CD14-positive monocyte (primary cell): ENCODE measurements at regions not wholly inside any gene's neighbourhood (a gene's known extent, or its start where the extent isn't known, plus 50 kb on each side); places are given as distances from the start of the nearest gene placed in this dataset.
"Not testable (repeated sequence)": the region's sequence is repeated elsewhere in the genome, so short reads cannot be mapped to it uniquely, and the experiment has no call there.

Source experiments
- DNase-seq, 3 donors: peaks; one replicate each; pipeline ENCODE4 v3.0.0-alpha.2; 2011 to 2022
- H2AFZ ChIP-seq: 2 replicates; pipeline ENCODE4 v1.6.0; 2012; ENCODE audit warnings: mild to moderate bottlenecking, low read depth, low read length, inconsistent platforms; ENCODE audit not compliant: insufficient read depth, poor library complexity, severe bottlenecking
- H3K27ac ChIP-seq, 2 donors: 1 replicate in 1 of 2; 2 replicates in 1 of 2; pipeline ENCODE4 v1.5.1; 2012 to 2013; ENCODE audit warnings: low read length in 2 of 2, control low read depth in 1 of 2, inconsistent platforms in 1 of 2, low read depth in 1 of 2, mild to moderate bottlenecking in 1 of 2
- H3K27me3 ChIP-seq, 2 donors: one replicate each; pipeline versions ENCODE4 v1.6.0 to v1.6.1; 2011 to 2013; ENCODE audit warnings: low read length in 2 of 2; ENCODE audit not compliant: control insufficient read depth in 2 of 2, insufficient read depth in 2 of 2
- H3K36me3 ChIP-seq, 2 donors: replicated peaks in 1 of 2; 1 replicate in 1 of 2; 2 replicates in 1 of 2; pipeline versions ENCODE4 v1.5.1 to v1.6.1; 2012 to 2013; ENCODE audit warnings: low read length in 2 of 2, control low read depth in 1 of 2, inconsistent platforms in 1 of 2, mild to moderate bottlenecking in 1 of 2; ENCODE audit not compliant: insufficient read depth in 2 of 2, control insufficient read depth in 1 of 2
- H3K4me1 ChIP-seq, 2 donors: 1 replicate in 1 of 2; 2 replicates in 1 of 2; pipeline versions ENCODE4 v1.5.1 to v1.6.1; 2012 to 2013; ENCODE audit warnings: low read length in 2 of 2, control low read depth in 1 of 2, inconsistent platforms in 1 of 2, mild to moderate bottlenecking in 1 of 2, moderate library complexity in 1 of 2; ENCODE audit not compliant: insufficient read depth in 2 of 2, control insufficient read depth in 1 of 2
- H3K4me2 ChIP-seq: replicated peaks from 2 replicates; pipeline ENCODE3; 2012; ENCODE audit warnings: low read length, moderate library complexity, mild to moderate bottlenecking; ENCODE audit not compliant: poor library complexity, severe bottlenecking; ENCODE audit errors: extremely low read depth
- H3K4me3 ChIP-seq, 3 experiments: fragments of 200-600 bp in 1 of 3; sonication (generic) in 1 of 3; replicated peaks in 1 of 3; 1 replicate in 2 of 3; 2 replicates in 1 of 3; pipeline ENCODE4 v1.5.1; 2011 to 2013; ENCODE audit warnings: low read length in 3 of 3, mild to moderate bottlenecking in 3 of 3, control low read depth in 2 of 3, low read depth in 2 of 3, inconsistent platforms in 1 of 3, moderate library complexity in 1 of 3
- H3K79me2 ChIP-seq: 2 replicates; pipeline ENCODE4 v1.6.0; 2012; ENCODE audit warnings: mild to moderate bottlenecking, control low read depth, inconsistent platforms, low read length, moderate library complexity; ENCODE audit not compliant: insufficient read depth
- H3K9ac ChIP-seq: 2 replicates; pipeline ENCODE4 v1.6.0; 2017; ENCODE audit warnings: low read length, mild to moderate bottlenecking; ENCODE audit not compliant: insufficient read depth, poor library complexity, severe bottlenecking
- H3K9me3 ChIP-seq, 2 donors: replicated peaks in 1 of 2; 1 replicate in 1 of 2; 2 replicates in 1 of 2; pipeline versions ENCODE4 v1.5.1 to v1.6.1; 2012 to 2013; ENCODE audit warnings: low read length in 2 of 2, control low read depth in 1 of 2; ENCODE audit not compliant: control insufficient read depth in 1 of 2, insufficient read depth in 1 of 2
- H4K20me1 ChIP-seq: 2 replicates; pipeline ENCODE4 v1.6.0; 2012; ENCODE audit warnings: mild to moderate bottlenecking, low read length, control low read depth, moderate library complexity; ENCODE audit not compliant: insufficient read depth
- H3K27ac Mint-ChIP-seq, 7 donors: one replicate each; pipeline ENCODE4 v1.8.0; 2020; ENCODE audit warnings: mild to moderate bottlenecking in 7 of 7, mixed read lengths in 7 of 7, moderate library complexity in 6 of 7, inconsistent platforms in 2 of 7
- H3K27me3 Mint-ChIP-seq, 3 donors: one replicate each; pipeline ENCODE4 v1.8.0; 2021 to 2022; ENCODE audit warnings: low read depth in 3 of 3, mild to moderate bottlenecking in 3 of 3, mixed read lengths in 3 of 3, moderate library complexity in 3 of 3, inconsistent platforms in 1 of 3
- H3K36me3 Mint-ChIP-seq, 2 donors: one replicate each; pipeline ENCODE4 v1.8.0; 2020; ENCODE audit warnings: mixed read lengths in 2 of 2, inconsistent platforms in 1 of 2, mild to moderate bottlenecking in 1 of 2
- H3K4me1 Mint-ChIP-seq: one replicate; pipeline ENCODE4 v1.8.0; 2020; ENCODE audit warnings: mild to moderate bottlenecking, mixed read lengths
- H3K4me3 Mint-ChIP-seq, 2 donors: one replicate each; pipeline ENCODE4 v1.8.0; 2020; ENCODE audit warnings: mild to moderate bottlenecking in 2 of 2, mixed read lengths in 2 of 2, moderate library complexity in 1 of 2
- H3K9me3 Mint-ChIP-seq, 7 donors: one replicate each; pipeline ENCODE4 v1.8.0; 2020 to 2022; ENCODE audit warnings: mixed read lengths in 7 of 7, mild to moderate bottlenecking in 6 of 7, moderate library complexity in 6 of 7, inconsistent platforms in 2 of 7
- WGBS: methylation state at CpG from one replicate; pipeline ENCODE4 v1.1.5; 2013; ENCODE audit warnings: missing lambda C conversion rate; ENCODE audit not compliant: insufficient coverage; 5-methylcytosine and 5-hydroxymethylcytosine counted together
- intact Hi-C, 2 donors: fragments of 100-400 bp; cut with micrococcal nuclease; formaldehyde crosslinking; loops; one replicate each; pipeline versions ENCODE4 v1.15.0 to v1.15.1; 2023
- TF ChIP-seq, protein P1 (sequence below): fragments of 200-600 bp; IDR thresholded peaks from one replicate; pipeline ENCODE4 v1.8.0; 2022; ENCODE audit warnings: antibody characterized with exemption, mild to moderate bottlenecking

DNA sequence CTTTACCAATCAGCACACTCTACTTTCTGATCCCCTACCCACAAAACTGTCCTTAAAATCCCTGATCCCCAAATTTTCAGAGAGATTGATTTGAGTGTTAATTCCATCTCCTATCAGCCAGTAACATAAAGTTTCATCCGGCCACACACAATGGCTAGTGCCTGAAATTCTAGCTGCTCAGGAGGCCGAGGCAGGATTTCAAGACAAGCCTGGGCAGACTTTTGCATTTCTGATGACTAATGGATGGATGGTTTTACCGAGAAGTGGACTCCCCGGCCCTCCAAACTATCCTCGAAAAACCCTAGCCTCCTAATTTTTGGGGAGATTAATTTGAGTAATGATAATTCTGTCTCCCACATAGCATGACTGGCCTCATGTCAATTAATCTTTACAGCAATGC is 269.8 kb upstream of the POU1F1 start:
- Histone ChIP-seq H3K27ac (no peak overlapping the region), H3K4me2 (no peak overlapping the region), H3K36me3 (no peaks in the 10 kb centered on the region), H3K9me3 (no peaks in the 10 kb centered on the region), H4K20me1 (no peaks in the 10 kb centered on the region), H3K79me2 (no peaks in the 10 kb centered on the region), H3K4me1 (no peaks in the 10 kb centered on the region), H2AFZ (no peak overlapping the region), H3K9ac (no peak overlapping the region), H3K4me3 (no peak overlapping the region), H3K27me3 (no peaks in the 10 kb centered on the region)
- TF ChIP-seq, protein P1, sequence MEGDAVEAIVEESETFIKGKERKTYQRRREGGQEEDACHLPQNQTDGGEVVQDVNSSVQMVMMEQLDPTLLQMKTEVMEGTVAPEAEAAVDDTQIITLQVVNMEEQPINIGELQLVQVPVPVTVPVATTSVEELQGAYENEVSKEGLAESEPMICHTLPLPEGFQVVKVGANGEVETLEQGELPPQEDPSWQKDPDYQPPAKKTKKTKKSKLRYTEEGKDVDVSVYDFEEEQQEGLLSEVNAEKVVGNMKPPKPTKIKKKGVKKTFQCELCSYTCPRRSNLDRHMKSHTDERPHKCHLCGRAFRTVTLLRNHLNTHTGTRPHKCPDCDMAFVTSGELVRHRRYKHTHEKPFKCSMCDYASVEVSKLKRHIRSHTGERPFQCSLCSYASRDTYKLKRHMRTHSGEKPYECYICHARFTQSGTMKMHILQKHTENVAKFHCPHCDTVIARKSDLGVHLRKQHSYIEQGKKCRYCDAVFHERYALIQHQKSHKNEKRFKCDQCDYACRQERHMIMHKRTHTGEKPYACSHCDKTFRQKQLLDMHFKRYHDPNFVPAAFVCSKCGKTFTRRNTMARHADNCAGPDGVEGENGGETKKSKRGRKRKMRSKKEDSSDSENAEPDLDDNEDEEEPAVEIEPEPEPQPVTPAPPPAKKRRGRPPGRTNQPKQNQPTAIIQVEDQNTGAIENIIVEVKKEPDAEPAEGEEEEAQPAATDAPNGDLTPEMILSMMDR: no peak
- no CpG with 5 or more reads among the region's 5 CpGs for WGBS
- Mint-ChIP-seq H3K4me1 (no peaks in the 10 kb centered on the region), H3K27me3 (peaks cover 0 to 2% (median 0%) of the 10 kb centered on the region in 3 donors), H3K9me3 (peaks cover 0 to 4% (median 2%) of the 10 kb centered on the region in 7 donors), H3K4me3 (no peak overlapping the region), H3K36me3 (no peaks in the 10 kb centered on the region), H3K27ac (no peak overlapping the region)
- no peak for DNase-seq
- intact Hi-C loops: no loop called here

DNA sequence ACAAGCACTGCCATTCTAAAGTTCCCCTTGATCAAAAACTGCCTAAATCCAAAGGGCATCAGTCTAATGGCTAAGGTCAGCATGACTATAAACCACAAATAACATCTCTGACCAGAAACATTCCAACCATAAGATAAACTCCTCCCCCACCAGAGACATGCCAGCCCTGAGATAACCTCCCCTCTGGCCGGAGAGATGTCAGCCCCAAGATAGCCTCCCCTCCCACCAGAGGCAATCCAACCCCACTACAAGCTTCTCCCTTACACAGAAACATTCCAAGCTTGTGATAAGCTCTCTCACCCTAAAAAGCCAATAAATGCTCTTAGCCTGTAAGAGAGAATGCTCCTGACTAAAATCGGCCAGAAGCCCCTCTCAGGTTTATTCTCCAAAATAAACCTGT is 267.0 kb upstream of the POU1F1 start:
- no CpG with 5 or more reads among the region's 2 CpGs for WGBS
- H3K36me3 Mint-ChIP-seq, H3K27me3 Mint-ChIP-seq, H3K9me3 Mint-ChIP-seq, H3K4me2 ChIP-seq, H3K4me1 ChIP-seq, H3K79me2 ChIP-seq, H3K9me3 ChIP-seq, H3K36me3 ChIP-seq, H3K4me3 ChIP-seq, DNase-seq, H3K27ac ChIP-seq, H4K20me1 ChIP-seq, intact Hi-C loops, H3K4me3 Mint-ChIP-seq, H3K27me3 ChIP-seq, H3K9ac ChIP-seq, H2AFZ ChIP-seq, H3K27ac Mint-ChIP-seq, H3K4me1 Mint-ChIP-seq: not testable (repeated sequence)
